GM19372 (cell line): ENCODE measurements at regions not wholly inside any gene's neighbourhood (a gene's known extent, or its start where the extent isn't known, plus 50 kb on each side); places are given as distances from the start of the nearest gene placed in this dataset.
"Not testable (repeated sequence)": the region's sequence is repeated elsewhere in the genome, so short reads cannot be mapped to it uniquely, and the experiment has no call there.

Experiments
- ATAC-seq: cut with Tn5 transposase; IDR thresholded peaks from one replicate; pipeline ENCODE4 v1.9.1; 2021; ENCODE audit warnings: mild to moderate bottlenecking, low read depth, moderate library complexity; ENCODE audit not compliant: unreplicated experiment

DNA sequence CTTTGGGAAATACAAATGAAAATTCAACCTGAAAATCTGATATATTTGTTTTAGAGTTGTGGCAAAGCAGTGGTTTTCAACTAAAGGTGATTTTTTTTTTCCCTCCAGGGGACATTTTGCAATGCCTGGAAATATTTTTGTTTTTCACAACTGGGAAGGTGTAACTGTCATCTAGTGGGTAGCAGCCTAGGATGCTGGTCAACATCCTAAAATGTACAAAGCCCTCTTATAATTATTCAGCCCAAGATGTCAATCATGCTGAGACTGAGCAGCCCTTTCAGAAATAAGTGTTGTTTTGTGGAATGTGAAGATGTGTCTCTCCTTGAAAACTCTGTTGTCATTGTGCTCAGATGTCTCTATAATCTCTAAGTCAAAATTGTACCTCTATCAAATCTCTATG is 95.2 kb upstream of the NCAM2 start:
- ATAC-seq: no peak

DNA sequence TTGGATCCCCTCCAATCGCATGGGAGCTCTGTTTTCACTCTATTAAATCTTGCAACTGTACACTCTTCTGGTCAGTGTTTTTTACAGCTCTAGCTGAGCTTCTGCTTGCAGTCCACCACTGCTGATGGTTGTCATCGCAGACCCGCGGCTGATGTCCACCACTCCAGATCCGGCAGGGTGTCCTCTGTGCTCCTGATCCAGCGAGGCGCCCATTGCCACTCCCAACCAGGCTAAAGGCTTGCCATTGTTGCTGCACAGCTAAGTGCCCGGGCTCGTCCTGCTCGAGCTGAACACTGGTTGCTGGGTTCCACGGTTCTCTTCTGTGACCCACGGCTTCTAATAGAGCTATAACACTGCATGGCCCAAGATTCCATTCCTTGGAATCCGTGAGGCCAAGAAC is 70.7 kb upstream of the NCAM2 start:
- ATAC-seq: not testable (repeated sequence)

DNA sequence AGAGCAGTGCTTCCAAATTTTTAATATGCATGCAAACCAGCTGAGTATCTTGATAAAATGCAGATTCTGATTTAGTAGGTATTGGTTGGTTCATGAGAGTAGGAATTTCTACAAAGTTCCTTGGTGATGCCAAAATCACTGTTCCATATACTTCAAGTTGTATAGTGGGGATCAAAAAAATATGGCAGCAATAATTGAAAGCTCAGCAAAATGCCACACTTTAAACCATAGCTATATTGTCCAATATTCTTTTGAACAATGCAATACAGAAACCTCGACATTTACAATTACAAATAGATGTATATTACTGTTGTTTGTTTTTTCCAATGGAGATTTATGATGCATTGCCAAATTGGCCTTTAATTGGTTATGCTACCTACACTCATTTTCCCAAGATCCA is 55.7 kb upstream of the NCAM2 start:
- ATAC-seq: no peak

DNA sequence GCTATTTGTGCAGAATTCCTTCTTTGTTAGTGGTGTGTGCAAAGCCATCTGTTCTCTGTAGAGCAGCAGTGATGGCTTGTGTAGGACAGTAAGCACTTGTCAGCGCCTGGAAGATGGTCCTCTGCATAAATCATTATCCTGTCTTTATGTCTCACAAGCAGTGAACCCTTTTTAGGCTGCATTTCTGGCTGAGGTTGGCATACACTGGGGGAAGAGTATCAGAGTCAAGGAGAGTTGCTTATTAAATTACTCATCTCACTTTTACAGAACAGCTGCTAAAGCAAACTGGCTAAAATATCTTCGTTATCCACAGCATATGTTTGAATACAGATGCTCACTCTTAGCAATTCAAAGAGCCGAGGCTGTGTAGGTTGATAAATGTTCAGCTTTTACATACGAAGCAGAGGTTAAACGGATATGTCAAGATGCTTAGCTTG is 54.6 kb upstream of the NCAM2 start:
- ATAC-seq: no peak

DNA sequence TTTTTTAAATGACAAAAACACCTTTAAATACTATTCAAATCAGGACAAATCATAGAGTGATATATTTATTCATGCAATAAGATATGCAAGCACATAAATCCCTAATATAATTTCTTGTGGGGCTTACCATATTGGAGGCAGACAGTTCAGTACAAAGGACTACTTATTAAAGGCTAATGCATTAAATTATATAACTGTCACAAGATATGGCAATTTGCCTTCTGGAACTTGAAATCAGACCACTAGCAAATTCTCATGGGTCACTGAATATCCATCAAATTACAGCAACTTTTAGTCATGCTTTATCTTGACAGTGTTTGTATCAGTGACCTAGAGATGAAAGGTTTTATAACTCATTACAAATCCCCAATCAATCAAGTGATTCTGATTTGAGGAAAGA is 54.1 kb upstream of the NCAM2 start:
- ATAC-seq: no peak

DNA sequence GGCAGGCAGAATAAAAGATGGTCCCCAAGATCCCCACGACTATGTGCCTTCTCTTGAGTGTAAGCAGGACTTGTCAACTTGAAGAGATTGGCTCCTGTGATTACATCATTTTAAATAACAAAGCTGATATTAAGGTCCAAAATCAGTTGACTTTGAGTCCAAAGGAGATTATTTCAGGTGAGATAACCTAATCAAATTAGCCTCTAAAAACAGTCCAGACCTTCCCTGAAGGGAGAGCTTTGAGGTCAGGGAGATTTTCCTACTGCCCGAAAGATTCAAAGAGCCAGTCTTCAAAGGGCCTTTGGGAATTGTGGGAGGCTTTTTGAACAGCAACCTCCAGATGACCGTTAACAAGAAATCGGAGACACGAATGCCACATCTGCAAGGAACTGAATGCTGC is 51.5 kb upstream of the NCAM2 start:
- ATAC-seq: no peak
